SK-N-SH (cell line): ENCODE measurements at regions not wholly inside any gene's neighbourhood (a gene's known extent, or its start where the extent isn't known, plus 50 kb on each side); places are given as distances from the start of the nearest gene placed in this dataset.

Experiments
- CTCF ChIP-seq: fragments of 200-600 bp; sonication (generic); IDR thresholded peaks from 2 replicates; pipeline ENCODE4 v1.6.1; 2017; ENCODE audit warnings: antibody characterized with exemption, mild to moderate bottlenecking, moderate library complexity
- FOSL2 ChIP-seq: IDR thresholded peaks from 2 replicates; pipeline ENCODE4 v1.4.0; 2012; ENCODE audit warnings: low read depth, mild to moderate bottlenecking, moderate library complexity, borderline replicate concordance
- TCF12 ChIP-seq: IDR thresholded peaks from 2 replicates; pipeline ENCODE4 v1.4.0; 2012

DNA sequence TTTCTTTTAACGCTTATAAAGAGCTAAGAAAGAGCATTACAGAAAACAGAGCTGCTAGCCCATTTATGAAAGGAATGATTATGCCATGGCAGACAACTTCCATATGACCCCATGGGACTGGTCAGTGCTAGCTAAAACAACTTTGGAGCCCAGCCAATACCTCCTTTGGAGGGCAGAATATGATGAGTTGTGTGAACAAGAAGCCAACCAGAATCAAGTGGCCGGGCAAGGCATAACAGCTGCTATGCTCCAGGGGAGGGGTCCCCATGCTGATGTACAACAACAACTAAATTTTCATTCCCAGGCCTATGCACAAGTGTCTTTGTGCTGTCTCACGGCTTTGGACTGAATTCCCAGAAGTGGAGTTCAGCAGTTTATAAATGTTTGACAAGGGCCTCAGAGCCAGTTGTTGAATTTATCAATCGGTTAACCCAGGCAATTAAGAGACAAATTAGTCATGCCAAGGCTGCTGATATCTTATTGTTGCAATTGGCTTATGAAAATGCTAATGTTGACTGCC lies 65.0 kb upstream of the ASCC3 start:
- TF ChIP-seq CTCF: no peak
- no peak for TF ChIP-seq FOSL2
- no peak for TF ChIP-seq TCF12
